GM21528 (cell line): ENCODE measurements at regions not wholly inside any gene's neighbourhood (a gene's known extent, or its start where the extent isn't known, plus 50 kb on each side); places are given as distances from the start of the nearest gene placed in this dataset.

Experiments used
- ATAC-seq: cut with Tn5 transposase; IDR thresholded peaks from one replicate; pipeline ENCODE4 v1.9.1; 2021; ENCODE audit warnings: mild to moderate bottlenecking, moderate library complexity; ENCODE audit not compliant: unreplicated experiment, low FRiP score

DNA sequence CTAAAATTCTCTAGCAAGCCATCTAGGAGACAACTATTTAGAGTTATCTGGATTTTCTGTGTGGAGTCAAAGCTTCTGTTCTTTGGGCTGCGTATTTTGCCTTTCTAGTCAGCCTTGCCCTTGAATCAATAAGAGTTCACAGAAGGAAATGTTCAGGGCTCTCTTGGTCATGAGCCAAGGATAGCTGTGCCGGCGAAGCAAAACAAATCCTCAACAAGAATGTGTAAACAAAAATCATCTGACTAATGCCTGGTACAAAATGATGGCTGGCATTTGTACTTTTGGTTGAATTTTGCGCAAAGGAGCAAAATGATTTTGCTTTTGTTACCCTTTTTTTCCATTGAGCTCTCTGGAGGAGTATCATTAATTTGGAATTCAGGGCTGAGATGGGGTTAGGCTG, 171.1 kb downstream of the DACT1 start:
- ATAC-seq = no peak

- no peak for ATAC-seq
Observed at GRCh38 chr14:58809520-58809919, 171.8 kb downstream of the DACT1 start.

DNA sequence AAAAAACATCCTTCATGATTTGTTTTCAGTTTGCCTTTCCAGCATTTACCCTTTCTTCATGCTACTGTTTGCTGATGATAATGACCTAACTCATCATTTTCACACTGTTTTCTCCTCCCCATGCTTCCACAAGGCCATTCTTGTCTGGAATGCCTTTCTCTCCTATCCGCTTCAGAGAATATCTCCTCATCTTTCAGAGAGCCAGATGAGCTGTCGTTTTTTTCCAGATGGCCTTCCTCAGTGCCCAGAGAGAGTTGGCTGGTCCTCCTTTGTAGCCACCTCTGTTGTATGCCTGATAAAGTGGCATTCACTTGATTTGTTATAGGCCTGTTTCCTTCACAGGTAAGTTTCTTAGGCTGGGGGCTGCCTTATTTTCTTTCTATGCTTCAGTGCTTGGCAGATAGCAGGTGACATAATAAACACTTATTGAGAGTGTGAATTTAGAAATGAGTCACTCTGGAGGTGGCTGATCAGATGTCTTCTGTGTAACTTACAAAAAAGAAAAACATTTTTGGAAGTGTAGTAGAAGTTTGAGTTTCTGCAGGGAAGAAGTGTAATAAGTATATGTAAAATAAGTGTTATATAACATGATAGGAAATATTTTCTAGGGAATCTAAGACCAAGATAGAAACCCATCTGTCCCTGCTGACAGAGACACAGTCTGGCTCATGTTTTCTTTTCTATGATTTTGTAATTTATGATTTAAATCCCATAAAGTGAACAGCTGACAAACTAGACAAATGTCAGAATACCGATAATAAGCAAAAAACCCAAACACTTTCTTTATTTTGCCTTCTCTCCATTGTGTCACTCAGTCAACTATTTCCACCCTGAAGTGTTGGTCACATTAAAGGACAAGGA, 174.5 kb downstream of the DACT1 start:
- no peak for ATAC-seq

- no peak for ATAC-seq
Observed at GRCh38 chr14:58813745-58814144, 176.0 kb downstream of the DACT1 start.

DNA sequence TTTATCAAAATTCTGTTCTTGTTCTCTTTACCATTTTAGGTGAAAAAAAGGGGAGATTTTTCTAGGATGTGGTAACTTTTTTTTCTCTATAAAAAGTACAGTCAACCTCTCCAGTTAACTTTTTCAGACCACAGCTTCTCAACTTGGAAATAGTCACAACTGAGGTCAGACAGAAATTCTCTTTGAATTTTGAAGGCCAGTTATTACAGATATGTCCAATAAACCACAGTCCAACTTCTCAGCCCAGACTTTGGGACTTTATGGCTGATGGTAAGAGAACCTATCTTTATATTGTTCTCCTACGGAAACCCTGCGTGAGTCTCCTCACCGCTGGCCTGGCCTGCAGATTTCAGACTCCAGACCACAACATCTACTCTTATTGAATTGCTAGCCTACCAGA, 176.7 kb downstream of the DACT1 start:
- no peak for ATAC-seq

DNA sequence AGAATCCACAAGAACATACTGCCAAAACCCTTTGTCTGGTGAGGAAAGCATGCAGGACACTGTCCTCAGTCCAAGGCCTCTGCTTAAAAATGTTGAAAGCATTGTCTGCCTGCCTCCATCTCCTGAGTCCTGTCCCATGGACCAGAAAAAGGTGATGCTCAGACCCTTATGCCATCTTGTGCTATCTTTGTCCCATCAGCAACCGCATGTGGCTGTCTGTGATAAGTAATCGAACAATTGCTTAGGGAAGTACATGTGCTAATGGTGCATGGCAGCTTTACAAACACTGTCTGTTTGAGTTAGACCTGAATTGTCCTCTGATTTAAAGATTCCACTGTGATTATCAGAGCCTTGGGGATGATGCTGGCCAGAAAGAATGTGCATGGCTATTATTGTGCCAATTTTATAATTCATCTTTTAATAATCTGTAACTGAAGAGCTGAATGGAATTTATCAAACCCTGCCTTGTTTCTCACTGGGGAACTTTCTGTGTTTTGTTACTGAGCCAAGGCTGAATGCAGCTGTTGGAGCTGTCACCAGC, 177.5 kb downstream of the DACT1 start:
- ATAC-seq = no peak

DNA sequence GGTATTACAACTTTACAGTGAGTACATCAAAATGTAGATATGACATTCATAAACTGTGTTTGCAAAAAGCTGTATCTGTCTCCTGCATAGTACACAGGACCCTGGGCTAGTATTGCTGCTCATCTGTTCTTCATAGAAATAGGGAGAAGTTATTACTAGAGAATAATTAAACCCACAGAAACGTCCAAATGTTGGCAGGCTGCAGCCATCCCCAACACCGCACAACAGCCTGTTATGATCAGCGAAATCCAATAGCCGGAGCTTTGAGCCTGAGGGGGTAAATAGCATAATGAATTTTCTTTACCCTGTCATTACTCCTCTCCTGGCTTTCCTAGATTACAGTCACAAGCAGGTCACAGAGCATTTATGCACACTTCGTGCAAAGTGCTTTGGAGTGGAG, 178.0 kb downstream of the DACT1 start:
- no peak for ATAC-seq

DNA sequence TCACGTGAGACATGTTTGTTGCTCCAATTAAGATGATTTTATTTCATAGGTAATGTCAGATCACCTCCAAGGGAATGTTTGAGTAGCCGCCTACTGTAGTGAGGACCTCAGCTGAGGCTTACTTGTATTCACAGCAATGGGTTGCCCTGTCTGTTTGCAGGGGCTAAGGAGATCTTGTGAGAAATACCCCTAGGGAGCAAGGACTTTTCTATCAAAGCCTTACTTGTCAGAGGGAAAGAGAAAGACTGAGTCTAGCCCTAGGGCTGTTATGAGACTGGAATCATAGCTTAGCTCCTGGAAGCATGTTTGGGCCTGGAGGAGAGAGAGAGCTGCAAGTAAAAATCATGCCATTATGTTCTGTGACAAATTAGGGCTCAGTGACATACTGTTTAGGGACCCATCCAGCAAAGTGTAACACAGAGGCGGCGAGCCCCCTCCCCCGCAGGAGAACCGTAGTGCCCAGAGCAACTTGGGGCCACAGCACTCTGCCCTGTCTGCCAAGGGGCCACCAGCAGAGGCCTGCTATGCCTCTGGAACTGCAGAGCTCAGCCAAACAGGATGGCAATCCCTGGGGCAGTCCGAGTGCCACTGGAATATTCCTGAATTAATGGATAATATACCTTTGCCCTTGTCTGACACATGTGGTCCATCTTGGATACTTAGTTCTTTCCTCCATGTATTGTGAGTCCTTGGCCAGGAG, 178.8 kb downstream of the DACT1 start:
- ATAC-seq = no peak

GRCh38 chr14:58817846-58818245, 180.1 kb downstream of the DACT1 start:
- no peak for ATAC-seq

DNA sequence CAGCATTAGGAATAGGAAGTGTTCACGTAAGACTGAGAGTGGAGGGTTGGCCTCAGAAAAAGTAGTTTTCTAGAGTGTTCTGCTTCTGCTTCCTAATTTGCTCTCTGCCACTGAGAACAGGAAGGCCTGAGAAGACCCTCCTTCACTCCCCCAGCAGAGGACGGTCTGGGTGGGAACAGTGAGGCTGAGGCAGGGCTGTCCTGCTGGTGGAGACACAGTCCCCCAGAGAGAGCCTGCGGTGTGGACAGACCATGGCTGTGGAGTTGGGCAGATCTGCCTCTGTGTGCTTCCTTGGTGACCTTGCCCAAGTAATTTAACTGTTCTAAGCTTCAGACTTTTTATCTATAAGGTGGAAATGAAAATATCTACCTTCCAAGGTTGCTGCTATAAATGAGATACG, 182.3 kb downstream of the DACT1 start:
- no peak for ATAC-seq

DNA sequence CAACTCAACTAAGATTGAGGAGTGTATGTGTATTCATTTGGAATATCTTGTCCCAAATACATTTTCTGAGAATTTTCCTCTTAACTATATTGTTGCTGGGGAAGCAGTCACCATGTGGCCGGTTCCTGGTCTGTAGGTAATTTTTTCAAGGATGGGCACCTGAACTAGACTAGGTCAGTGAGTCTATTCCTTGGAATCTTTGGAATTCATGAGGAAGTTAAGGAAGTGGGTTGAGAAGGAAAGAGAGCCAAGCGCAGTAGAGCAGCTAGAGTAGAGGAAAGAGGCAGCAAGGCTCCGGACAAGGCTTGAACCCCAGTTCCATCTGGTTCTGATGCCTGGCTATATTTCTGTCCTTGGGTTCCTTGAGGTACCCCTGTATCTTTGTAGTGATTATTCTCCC, 183.7 kb downstream of the DACT1 start:
- no peak for ATAC-seq

DNA sequence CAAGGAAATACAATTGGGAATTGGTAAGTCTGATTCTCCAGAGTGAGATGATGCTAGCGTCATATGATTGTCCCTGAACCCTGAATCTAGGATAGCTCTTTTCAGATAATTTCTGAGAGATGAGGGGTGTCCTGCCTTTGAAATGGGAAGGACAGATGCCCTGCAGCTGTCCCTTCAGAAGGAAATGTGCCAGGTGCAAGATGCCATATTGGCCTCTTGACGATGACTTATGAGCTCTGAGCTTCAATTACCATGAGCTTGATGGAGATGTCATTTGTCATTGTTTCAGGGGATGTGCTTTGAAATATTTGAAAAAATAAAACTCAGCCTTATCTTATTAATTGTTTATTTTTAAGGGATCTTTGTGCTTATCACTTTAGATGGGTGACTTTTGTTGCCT, 185.1 kb downstream of the DACT1 start:
- no peak for ATAC-seq

GRCh38 chr14:58823312-58823711, 185.6 kb downstream of the DACT1 start:
- no peak for ATAC-seq

DNA sequence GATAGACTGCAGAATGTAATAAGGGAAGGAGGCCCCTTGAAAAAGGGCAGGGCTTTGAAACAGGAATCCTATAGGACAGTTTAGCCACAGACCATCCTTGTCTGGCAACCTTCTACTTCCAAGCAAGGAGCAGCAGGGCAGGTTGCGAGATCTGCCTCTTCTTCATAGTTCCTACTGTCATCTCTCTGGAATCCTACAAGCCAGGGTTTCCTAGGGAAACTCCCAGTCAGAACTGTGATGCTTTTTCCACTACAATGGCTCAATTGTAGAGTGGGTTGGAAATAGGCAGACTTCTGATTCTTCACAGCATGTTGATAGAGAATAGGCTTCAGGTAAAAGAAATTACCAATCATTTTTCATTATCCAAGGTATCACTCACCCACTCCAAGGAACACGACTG, 186.3 kb downstream of the DACT1 start:
- no peak for ATAC-seq

DNA sequence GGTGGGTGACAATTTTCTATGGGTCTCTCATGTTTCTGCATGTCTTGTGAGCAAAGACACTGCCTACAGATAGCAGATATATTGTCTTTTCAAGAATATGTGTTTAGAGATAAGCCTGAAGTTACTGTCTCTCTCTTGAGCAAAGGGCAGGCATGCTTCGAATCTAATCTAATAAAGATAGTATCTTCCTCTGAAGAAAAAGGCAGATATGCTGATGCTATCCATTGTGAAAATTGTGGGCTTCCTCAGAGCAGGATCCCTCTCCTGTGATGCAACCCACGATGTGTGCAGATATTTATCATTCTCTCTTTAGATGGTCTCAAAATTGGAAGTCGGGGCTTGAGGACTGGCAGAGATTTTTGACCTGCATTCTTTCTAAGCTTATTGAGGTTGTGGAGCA, 187.0 kb downstream of the DACT1 start:
- no peak for ATAC-seq

DNA sequence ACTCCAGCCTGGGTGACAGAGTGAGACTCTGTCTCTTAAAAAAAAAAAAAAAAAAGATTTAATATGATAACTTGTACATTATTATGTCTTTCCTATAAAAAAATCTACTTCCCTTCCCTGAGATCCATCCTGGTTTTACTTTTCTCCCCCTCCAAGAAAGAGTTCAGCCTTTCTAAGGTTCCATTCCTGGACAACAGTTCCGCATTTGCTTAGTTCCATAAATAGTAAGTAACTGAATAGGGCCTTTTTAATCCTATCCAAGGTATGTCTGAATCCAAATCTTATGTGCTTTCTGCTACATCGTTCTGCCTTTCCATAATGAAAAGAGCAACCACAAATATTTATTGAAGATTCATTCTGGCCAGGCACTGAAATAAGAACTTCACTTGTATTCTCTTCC, 187.8 kb downstream of the DACT1 start:
- no peak for ATAC-seq

DNA sequence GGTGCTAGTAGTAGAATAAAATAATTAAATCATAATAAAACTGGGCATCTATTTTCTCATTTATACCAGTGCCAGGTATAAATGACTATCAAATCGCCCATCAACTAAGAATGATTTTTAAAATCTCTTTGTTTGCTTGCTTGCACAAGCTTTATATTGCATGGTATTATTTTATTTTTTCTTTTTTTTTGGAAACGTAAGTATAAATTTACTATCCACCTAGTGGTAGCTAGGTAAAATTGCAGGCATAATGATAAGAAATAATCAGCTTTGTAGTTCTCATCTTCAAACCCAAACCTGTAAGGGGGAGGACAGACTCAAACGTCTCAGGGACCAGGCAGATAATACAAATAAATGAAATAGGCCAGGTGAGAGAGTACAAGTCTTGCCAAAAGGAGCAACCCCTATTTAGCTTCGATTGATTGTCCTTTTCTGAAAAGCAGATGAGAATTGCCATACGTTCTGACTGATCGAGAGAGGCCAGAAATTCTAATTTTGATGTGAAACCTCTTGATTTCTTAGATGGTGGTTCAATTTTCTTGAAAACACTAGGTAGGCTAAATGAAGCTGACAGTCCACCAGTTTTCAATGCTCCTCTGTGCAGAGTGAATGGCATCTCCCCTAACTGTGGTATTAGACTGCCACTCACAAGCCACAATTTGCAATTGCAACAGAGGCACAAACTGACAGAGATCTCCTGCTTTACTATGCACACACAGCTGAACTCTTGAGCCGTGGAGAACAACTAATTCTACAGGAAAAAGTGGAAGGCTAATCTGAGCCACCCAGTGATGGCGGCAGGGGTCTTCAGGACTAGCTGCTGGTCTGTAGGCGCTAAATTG, 189.3 kb downstream of the DACT1 start:
- no peak for ATAC-seq

DNA sequence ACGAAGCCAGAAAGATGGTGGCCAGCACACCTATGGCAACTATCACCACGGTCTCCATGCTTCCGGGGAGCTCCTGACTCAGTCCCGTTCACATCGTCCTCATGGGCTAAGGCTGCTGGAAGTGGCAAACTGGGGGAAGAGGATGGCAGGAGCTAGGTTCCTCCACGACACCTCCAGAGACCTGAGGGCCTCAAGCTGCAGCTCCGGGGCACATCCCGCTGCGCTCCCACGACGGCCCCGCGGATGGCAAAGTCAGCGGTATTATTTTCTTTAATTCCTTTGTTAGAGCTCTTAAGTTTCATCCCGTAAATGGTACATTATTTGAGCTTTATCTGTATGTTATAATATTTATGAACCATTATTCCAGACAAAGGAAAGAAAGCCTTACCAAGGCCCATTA, 190.5 kb downstream of the DACT1 start:
- no peak for ATAC-seq

- ATAC-seq = no peak
Observed at GRCh38 chr14:58829594-58829993, 191.8 kb downstream of the DACT1 start.

GRCh38 chr14:58830121-58830520, 192.4 kb downstream of the DACT1 start:
- ATAC-seq = no peak

GRCh38 chr14:58832095-58832521, 194.3 kb downstream of the DACT1 start:
- ATAC-seq = no peak
